ENCODE measurements at regions not wholly inside any gene's neighbourhood (a gene's known extent, or its start where the extent isn't known, plus 50 kb on each side); places are given as distances from the start of the nearest gene placed in this dataset.

- no peaks in the 10 kb centered on the region for H3K36me3 ChIP-seq (ENCODE audit: control insufficient read depth, insufficient read depth, low read length)
These were observed 148.8 kb downstream of the SNX10 start for GRCh38 chr7:26440233-26441001.

GRCh38 chr7:26441002-26441521 lies 149.4 kb downstream of the SNX10 start:
- H3K4me1 ChIP-seq = peaks cover 4% of the 10 kb centered on the region
- no peaks in the 10 kb centered on the region for H3K27me3 ChIP-seq (ENCODE audit: control insufficient read depth, insufficient read depth, low read length)
- no peaks in the 10 kb centered on the region for H3K79me2 ChIP-seq
- no peak for TF ChIP-seq CTCF (IDR thresholded peaks at IDR 0.05)
- no peaks in the 10 kb centered on the region for H3K9me3 ChIP-seq (ENCODE audit: control insufficient read depth, low read length)
- no peaks in the 10 kb centered on the region for H3K36me3 ChIP-seq (ENCODE audit: control insufficient read depth, insufficient read depth, low read length)
- H3K27ac ChIP-seq = no peak overlapping the region
- no peak overlapping the region for H3K4me2 ChIP-seq (ENCODE audit: low read length)
- no peak overlapping the region for H3K9ac ChIP-seq
- H2AFZ ChIP-seq = no peak overlapping the region
- no peak overlapping the region for H3K4me3 ChIP-seq (ENCODE audit: low read depth, low read length)

More at GRCh38 chr7:26440233-26441001, 148.8 kb downstream of the SNX10 start:
- no peak overlapping the region for H3K9ac ChIP-seq
- TF ChIP-seq CTCF (IDR thresholded peaks at IDR 0.05) = no peak
- peaks cover 4% of the 10 kb centered on the region for H3K4me1 ChIP-seq
- H3K27ac ChIP-seq = no peak overlapping the region
- no peak overlapping the region for H3K4me3 ChIP-seq (ENCODE audit: low read depth, low read length)
- no peak overlapping the region for H2AFZ ChIP-seq
- no peaks in the 10 kb centered on the region for H3K27me3 ChIP-seq (ENCODE audit: control insufficient read depth, insufficient read depth, low read length)
- H3K79me2 ChIP-seq = no peaks in the 10 kb centered on the region
- no peaks in the 10 kb centered on the region for H3K9me3 ChIP-seq (ENCODE audit: control insufficient read depth, low read length)
- no peak overlapping the region for H3K4me2 ChIP-seq (ENCODE audit: low read length)

GRCh38 chr7:26441611-26442277 lies 150.1 kb downstream of the SNX10 start:
- no peak overlapping the region for H3K9ac ChIP-seq
- no peak overlapping the region for H2AFZ ChIP-seq
- no peak overlapping the region for H3K4me3 ChIP-seq (ENCODE audit: low read depth, low read length)
- H3K36me3 ChIP-seq (ENCODE audit: control insufficient read depth, insufficient read depth, low read length) = no peaks in the 10 kb centered on the region
- no peaks in the 10 kb centered on the region for H3K79me2 ChIP-seq
- H3K4me2 ChIP-seq (ENCODE audit: low read length) = no peak overlapping the region
- no peak for TF ChIP-seq CTCF (IDR thresholded peaks at IDR 0.05)
- no peaks in the 10 kb centered on the region for H3K27me3 ChIP-seq (ENCODE audit: control insufficient read depth, insufficient read depth, low read length)
- peaks cover 4% of the 10 kb centered on the region for H3K4me1 ChIP-seq
- no peaks in the 10 kb centered on the region for H3K9me3 ChIP-seq (ENCODE audit: control insufficient read depth, low read length)
- no peak overlapping the region for H3K27ac ChIP-seq

- no peaks in the 10 kb centered on the region for H3K9me3 ChIP-seq (ENCODE audit: control insufficient read depth, low read length)
- no peaks in the 10 kb centered on the region for H3K79me2 ChIP-seq
These were observed 151.3 kb downstream of the SNX10 start for GRCh38 chr7:26443006-26443405.

More at GRCh38 chr7:26443006-26443405, 151.3 kb downstream of the SNX10 start:
- H3K36me3 ChIP-seq (ENCODE audit: control insufficient read depth, insufficient read depth, low read length) = no peaks in the 10 kb centered on the region
- H2AFZ ChIP-seq = no peak overlapping the region
- no peak overlapping the region for H3K27ac ChIP-seq
- peaks cover 4% of the 10 kb centered on the region for H3K4me1 ChIP-seq
- no peak overlapping the region for H3K4me2 ChIP-seq (ENCODE audit: low read length)
- no peak overlapping the region for H3K9ac ChIP-seq
- H3K4me3 ChIP-seq (ENCODE audit: low read depth, low read length) = no peak overlapping the region
- no peaks in the 10 kb centered on the region for H3K27me3 ChIP-seq (ENCODE audit: control insufficient read depth, insufficient read depth, low read length)
- TF ChIP-seq CTCF (IDR thresholded peaks at IDR 0.05) = no peak

Measured in parathyroid adenoma (tissue), 2 donors.